Neural cell (in vitro differentiated cells): ENCODE measurements at regions not wholly inside any gene's neighbourhood (a gene's known extent, or its start where the extent isn't known, plus 50 kb on each side); places are given as distances from the start of the nearest gene placed in this dataset.

Experiments used
- EP300 ChIP-seq: fragments of 450-650 bp; conservative IDR thresholded peaks from 2 replicates; pipeline ENCODE4 v1.6.1; 2014; ENCODE audit warnings: antibody characterized with exemption, mild to moderate bottlenecking, moderate library complexity; ENCODE audit not compliant: poor library complexity, severe bottlenecking
- EZH2 ChIP-seq: fragments of 200-600, 300-800 bp; shearing (Covaris generic), sonication (generic); IDR thresholded peaks from 2 replicates; pipeline ENCODE4 v1.6.1; 2014; ENCODE audit warnings: antibody characterized with exemption, low read length, borderline replicate concordance, mild to moderate bottlenecking; ENCODE audit not compliant: insufficient read depth, poor library complexity, severe bottlenecking
- MXI1 ChIP-seq: fragments of 450-650 bp; conservative IDR thresholded peaks from 2 replicates; pipeline ENCODE4 v1.6.1; 2014; ENCODE audit warnings: antibody characterized with exemption, mild to moderate bottlenecking; ENCODE audit not compliant: poor library complexity, severe bottlenecking
- POLR2AphosphoS5 ChIP-seq: IDR thresholded peaks from 2 replicates; pipeline ENCODE4 v1.6.1; 2012
- SMC3 ChIP-seq: fragments of 450-650 bp; conservative IDR thresholded peaks from 2 replicates; pipeline ENCODE4 v1.6.1; 2014; ENCODE audit warnings: antibody characterized with exemption, mild to moderate bottlenecking, moderate library complexity; ENCODE audit not compliant: poor library complexity
- TF ChIP-seq, protein P1 (sequence below): fragments of 450-650 bp; IDR thresholded peaks from 2 replicates; pipeline ENCODE4 v1.5.1; 2014; ENCODE audit warnings: antibody characterized with exemption, mild to moderate bottlenecking, moderate library complexity; ENCODE audit not compliant: poor library complexity, severe bottlenecking
- TF ChIP-seq, protein P2 (sequence below): IDR thresholded peaks from 2 replicates; pipeline ENCODE4 v1.6.1; 2012; ENCODE audit warnings: borderline replicate concordance

DNA sequence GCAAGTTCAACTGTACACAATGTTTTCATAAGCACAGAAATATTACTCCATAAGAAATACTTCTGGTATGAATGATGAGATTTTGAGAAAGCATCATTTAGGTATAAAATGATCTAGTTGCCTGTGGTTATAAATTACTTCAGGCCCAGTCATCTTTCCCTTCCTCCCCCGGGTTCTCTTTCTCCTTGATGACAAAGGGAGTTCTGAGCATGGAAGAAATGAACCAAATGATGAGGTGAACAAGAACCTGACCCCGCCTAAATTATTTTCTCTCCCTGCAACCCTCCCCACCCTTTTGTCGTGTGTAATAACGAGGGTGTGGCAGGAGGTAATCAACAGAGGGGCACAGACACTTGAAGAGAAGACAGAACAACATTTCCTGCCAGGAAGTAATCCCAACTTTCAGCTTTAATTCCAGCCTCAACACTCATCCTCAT lies 319.6 kb upstream of the SP8 start:
- TF ChIP-seq EZH2 (no peak), POLR2AphosphoS5 (no peak), EP300 (no peak), MXI1 (no peak), SMC3 (no peak)
- TF ChIP-seq, protein P1, sequence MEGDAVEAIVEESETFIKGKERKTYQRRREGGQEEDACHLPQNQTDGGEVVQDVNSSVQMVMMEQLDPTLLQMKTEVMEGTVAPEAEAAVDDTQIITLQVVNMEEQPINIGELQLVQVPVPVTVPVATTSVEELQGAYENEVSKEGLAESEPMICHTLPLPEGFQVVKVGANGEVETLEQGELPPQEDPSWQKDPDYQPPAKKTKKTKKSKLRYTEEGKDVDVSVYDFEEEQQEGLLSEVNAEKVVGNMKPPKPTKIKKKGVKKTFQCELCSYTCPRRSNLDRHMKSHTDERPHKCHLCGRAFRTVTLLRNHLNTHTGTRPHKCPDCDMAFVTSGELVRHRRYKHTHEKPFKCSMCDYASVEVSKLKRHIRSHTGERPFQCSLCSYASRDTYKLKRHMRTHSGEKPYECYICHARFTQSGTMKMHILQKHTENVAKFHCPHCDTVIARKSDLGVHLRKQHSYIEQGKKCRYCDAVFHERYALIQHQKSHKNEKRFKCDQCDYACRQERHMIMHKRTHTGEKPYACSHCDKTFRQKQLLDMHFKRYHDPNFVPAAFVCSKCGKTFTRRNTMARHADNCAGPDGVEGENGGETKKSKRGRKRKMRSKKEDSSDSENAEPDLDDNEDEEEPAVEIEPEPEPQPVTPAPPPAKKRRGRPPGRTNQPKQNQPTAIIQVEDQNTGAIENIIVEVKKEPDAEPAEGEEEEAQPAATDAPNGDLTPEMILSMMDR, result no peak
- TF ChIP-seq, protein P2, sequence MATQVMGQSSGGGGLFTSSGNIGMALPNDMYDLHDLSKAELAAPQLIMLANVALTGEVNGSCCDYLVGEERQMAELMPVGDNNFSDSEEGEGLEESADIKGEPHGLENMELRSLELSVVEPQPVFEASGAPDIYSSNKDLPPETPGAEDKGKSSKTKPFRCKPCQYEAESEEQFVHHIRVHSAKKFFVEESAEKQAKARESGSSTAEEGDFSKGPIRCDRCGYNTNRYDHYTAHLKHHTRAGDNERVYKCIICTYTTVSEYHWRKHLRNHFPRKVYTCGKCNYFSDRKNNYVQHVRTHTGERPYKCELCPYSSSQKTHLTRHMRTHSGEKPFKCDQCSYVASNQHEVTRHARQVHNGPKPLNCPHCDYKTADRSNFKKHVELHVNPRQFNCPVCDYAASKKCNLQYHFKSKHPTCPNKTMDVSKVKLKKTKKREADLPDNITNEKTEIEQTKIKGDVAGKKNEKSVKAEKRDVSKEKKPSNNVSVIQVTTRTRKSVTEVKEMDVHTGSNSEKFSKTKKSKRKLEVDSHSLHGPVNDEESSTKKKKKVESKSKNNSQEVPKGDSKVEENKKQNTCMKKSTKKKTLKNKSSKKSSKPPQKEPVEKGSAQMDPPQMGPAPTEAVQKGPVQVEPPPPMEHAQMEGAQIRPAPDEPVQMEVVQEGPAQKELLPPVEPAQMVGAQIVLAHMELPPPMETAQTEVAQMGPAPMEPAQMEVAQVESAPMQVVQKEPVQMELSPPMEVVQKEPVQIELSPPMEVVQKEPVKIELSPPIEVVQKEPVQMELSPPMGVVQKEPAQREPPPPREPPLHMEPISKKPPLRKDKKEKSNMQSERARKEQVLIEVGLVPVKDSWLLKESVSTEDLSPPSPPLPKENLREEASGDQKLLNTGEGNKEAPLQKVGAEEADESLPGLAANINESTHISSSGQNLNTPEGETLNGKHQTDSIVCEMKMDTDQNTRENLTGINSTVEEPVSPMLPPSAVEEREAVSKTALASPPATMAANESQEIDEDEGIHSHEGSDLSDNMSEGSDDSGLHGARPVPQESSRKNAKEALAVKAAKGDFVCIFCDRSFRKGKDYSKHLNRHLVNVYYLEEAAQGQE, result no peak
